RPMI8226 (cell line): ENCODE measurements at regions not wholly inside any gene's neighbourhood (a gene's known extent, or its start where the extent isn't known, plus 50 kb on each side); places are given as distances from the start of the nearest gene placed in this dataset.

Experiments used
- DNase-seq: peaks from one replicate; pipeline ENCODE4 v3.0.0-alpha.2; 2015

GRCh38 chr4:1506956-1507721 lies 100.9 kb upstream of the NKX1-1 start:
- no peak for DNase-seq

DNA sequence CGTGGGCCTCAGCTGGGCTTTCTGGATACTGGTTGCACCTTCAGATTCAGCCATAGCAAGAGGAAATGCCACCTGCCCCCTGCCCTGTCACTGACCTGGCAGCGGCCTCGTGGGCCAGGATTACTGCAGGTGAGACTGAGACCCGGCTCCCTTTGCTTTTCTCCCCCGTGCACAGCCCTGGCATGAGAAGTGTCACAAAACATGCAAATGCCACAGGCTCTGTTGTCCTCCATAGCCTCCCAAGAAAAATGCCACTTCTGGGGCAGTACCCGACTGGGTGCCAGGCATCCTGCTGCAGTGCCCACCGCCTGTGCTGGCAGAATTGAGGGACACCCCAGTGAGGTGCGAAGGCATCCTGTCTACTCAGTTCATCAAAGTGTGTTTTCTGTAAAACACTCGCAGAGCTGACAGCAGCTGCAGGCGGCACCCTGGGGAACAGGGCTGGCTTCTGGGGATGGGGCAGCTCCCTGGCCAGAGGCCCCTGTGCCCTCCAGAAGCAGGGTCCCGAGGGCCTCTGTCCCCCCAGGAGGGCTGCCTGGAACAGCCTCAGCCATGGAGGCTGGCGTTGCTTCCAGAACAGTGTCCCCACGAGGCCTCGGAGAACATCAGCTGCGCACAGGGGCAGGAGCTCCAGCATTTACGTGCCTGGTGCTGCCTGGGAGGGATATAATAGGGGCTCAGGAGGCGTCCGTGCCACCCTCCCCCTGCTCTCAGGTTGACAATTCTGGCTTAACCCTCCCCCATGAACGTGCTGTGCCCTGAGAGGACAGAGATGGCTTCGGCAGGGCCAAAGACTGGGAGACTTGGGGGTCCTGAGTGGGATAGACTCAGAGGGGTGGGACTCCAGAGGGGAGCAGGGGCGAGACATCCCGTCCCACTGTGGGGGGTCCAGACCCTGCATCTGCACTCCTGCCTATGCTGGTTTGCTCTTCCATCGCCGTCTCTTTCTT lies 99.5 kb upstream of the NKX1-1 start:
- DNase-seq, result no peak

- DNase-seq, result peak; percentile 13
These were observed 98.6 kb upstream of the NKX1-1 start for GRCh38 chr4:1504595-1505500.

DNA sequence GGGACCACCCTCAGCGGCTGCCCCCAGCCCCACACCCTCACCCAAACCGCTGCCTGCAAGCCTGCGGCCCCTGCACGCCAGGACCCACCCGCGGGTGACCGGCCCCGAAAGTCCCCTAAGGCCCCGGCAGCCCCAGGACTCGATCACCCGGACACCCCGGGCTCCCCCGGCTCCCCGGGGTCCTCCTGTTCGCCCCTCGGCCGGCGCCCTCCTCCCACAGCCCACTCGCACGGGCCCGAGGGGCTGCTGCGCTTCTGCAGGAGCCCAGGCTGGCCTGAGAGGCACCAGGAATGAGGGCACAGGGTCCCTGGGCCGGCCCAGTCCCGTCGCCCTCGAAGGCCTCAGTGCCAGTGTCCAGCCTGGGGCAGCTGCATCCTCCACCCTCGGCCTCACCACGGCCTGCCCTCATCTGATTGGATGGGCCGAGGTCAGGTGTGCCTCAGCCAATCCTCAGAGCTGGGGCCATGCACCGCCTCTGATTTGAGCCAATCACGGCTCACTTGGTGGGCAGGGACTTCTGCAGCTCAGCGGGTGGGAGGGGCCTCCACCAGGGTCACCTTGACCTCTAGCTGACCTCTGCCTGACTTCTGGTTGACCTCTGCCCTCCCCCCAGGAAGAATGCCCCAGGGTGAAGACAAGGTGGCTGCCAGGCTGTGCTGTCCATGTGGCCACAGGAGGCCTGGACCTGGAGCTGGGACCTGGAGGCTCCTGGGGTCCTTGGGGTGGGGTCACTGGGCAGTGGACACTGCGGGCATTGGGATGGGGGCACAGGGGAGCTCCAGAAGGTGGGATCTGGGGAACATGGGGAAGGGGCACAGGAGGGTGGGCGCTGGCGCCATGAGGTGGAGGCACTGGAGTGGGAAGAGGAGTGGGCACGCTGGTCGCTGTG lies 97.6 kb upstream of the NKX1-1 start:
- no peak for DNase-seq

GRCh38 chr4:1502976-1503375 lies 96.7 kb upstream of the NKX1-1 start:
- peak; percentile 55 for DNase-seq

DNA sequence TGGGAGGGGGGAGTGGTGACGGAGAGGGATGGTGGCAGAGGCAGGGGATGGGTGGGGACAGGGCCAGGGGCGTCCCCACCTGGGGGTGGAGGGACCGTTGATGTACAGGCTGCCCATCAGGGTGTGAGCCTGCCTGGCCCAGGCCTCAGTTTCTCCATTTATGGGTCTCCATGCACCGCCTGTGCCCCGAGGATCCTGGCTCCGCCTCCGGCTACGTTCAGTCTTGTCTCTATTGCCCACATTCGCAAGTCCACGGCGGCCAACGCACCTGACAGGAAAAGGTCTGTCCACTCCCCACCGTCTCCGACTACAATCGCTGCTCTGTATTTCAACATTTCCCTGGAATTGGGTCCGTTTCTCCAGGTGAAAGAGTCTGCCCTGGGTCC lies 96.3 kb upstream of the NKX1-1 start:
- no peak for DNase-seq

GRCh38 chr4:1501754-1502500 lies 95.7 kb upstream of the NKX1-1 start:
- DNase-seq, result no peak

GRCh38 chr4:1500966-1501753 lies 94.9 kb upstream of the NKX1-1 start:
- no peak for DNase-seq

GRCh38 chr4:1500231-1500965 lies 94.2 kb upstream of the NKX1-1 start:
- DNase-seq, result no peak

GRCh38 chr4:1499465-1499864 lies 93.2 kb upstream of the NKX1-1 start:
- no peak for DNase-seq

GRCh38 chr4:1497189-1497801 lies 91.1 kb upstream of the NKX1-1 start:
- DNase-seq, result no peak

GRCh38 chr4:1496116-1496642 lies 89.9 kb upstream of the NKX1-1 start:
- DNase-seq, result no peak

DNA sequence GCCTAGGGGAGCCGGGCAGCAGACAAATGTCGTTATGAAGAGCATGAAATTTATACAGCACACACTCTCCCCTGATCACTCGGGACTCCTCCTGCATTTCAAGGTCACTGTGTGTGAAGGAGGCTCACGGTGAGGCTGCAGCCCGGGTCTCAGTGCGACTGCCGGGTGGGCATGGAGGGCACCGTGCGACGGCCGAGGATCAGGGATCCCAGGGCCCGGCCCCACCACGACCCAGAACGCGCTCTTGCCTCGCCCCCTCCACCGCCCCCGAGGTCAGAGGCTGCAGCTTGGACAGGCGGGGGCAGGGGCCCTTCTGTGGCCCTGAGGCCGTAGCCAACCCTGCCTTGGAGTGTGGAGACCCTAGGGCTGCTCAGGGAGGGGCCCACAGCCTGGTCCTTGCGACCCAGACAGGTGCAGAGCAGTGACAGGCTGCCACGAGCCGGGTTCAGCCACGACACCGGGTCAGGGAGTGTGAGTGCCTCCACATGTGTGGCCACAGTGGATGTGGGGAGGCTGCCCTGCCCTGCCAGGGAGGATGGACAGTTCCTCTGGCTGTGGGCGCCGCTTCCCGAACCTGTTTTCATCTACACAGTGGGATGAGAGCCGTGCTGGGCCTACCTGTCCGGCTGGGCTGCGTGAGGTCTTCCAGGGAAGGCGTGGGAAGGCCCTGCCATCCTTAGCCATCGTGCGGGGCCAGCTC lies 89.3 kb upstream of the NKX1-1 start:
- DNase-seq, result no peak

DNA sequence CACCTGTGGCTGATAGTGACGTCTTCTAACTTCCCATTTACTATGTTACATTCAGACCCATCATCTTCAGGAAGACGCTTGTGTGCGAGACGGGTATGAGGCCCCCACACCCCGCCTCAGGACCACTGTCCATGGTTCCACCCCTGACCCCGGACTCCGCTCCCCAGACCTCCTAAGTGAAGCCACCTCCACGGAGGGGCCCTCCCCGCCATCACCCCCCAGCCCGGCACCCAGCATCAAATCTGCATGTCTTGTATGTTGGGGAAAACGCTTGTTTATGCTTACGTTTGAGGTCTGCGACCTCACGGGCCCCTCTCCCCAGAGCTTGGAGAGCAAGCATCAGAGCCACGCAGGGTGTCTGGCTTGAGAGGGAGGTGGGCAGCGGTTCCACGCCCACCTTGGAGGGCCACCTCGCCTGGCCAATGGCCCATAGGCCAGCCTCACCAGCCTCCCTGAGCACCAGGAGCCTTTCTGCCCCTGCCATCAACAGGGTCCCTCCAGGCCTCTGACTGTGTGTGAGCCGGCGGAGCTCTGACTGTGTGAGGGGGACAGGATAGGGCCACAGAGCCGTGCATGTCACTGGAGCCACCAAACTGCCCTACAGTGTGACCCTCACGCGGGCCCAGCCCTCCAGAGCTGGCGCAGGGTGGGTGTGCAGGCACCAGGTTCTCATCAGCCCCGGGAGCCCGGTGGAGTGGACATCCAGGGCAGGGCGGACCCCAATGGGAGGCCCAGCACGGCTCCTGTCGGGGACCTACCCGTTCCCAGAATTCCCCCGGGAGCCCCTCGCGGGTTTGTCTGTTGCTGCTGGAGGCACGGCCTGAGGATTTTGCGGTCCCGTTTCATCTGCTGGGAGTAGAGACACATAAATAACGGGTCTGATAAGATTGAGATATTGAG lies 88.4 kb upstream of the NKX1-1 start:
- DNase-seq, result no peak

DNA sequence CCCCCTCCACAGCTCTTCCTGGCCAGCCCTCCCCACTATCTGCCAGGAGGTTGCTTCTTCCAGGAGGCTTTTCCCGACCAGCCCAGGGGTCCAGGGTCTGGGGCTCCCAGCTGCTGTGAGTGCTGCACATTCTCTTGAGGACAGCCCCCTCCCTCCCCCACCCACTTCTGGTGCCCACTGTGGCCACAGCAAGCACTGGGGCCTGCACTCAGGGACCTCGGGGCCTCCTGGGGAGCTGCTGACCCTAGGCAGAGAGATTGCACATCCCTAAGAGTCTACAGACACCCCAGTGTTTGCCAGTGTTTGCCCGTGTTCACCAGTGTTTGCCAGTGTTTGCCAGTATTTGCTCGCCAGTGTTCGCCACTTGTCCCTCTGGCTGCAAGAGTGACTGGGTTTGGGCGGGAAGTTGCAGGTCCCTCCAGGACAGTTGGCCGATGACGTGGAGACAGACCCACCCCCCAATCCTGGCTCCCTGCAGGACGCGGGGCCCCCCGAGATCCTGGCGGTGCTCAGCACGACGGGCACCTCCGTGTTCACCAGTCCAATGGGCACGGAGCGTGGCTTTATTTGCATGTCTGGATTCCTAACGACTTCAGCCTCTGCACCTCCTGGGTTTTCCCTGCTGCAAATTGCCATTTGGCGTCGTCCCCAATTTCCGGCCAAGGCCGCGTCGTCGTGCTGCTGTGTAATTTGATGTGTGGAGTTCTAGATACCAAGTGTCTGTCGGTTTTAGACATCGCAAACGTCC lies 87.5 kb upstream of the NKX1-1 start:
- no peak for DNase-seq
